H1 (cell line): ENCODE measurements at regions not wholly inside any gene's neighbourhood (a gene's known extent, or its start where the extent isn't known, plus 50 kb on each side); places are given as distances from the start of the nearest gene placed in this dataset.

Experiments used
- CTCF ChIA-PET: fragments of 300-600 bp; sonication (Branson Sonifier 250); formaldehyde crosslinking; loops from one replicate; lab custom pipeline; 2021; ENCODE audit not compliant: partially characterized antibody; lab: Charles Lee
- POLR2A ChIA-PET: fragments of 300-600 bp; sonication (Branson Sonifier 250); formaldehyde crosslinking; loops from one replicate; lab custom pipeline; 2021; ENCODE audit warnings: inconsistent platforms; ENCODE audit not compliant: partially characterized antibody; lab: Charles Lee
- DNase-seq, 2 experiments: peaks; one replicate each; pipeline versions ENCODE4 v3.0.0 to v3.0.0-alpha.2; 2010 to 2022; ENCODE audit warnings: low spot score in 2 of 2, low read depth in 1 of 2, mixed read lengths in 1 of 2
- FAIRE-seq: peaks from 2 replicates; lab custom pipeline; 2011; peaks lifted over from hg19 to GRCh38; lab: Jason Lieb, UNC
- H2AFZ ChIP-seq: 2 replicates; pipeline ENCODE4 v1.8.1; 2012; ENCODE audit warnings: low read length, inconsistent platforms
- H2AK5ac ChIP-seq: 2 replicates; pipeline ENCODE4 v1.6.1; 2013; ENCODE audit warnings: low read depth, low read length
- H2BK120ac ChIP-seq: replicated peaks from 2 replicates; pipeline ENCODE3; 2013; ENCODE audit warnings: low read depth, low read length, inconsistent platforms
- H2BK12ac ChIP-seq: 2 replicates; pipeline ENCODE4 v1.6.1; 2013; ENCODE audit warnings: low read depth, low read length
- H2BK15ac ChIP-seq: 2 replicates; pipeline ENCODE4 v1.6.1; 2013; ENCODE audit warnings: low read length
- H2BK20ac ChIP-seq: 2 replicates; pipeline ENCODE4 v1.6.1; 2013; ENCODE audit warnings: low read length
- H2BK5ac ChIP-seq: 2 replicates; pipeline ENCODE4 v1.6.1; 2013; ENCODE audit warnings: low read depth, low read length
- H3K14ac ChIP-seq: 2 replicates; pipeline ENCODE4 v1.6.1; 2013; ENCODE audit warnings: inconsistent platforms; ENCODE audit not compliant: insufficient read length
- H3K18ac ChIP-seq: 2 replicates; pipeline ENCODE4 v1.6.1; 2013; ENCODE audit warnings: low read length; ENCODE audit errors: extremely low read depth
- H3K23ac ChIP-seq: 2 replicates; pipeline ENCODE4 v1.6.1; 2013; ENCODE audit warnings: inconsistent platforms; ENCODE audit not compliant: insufficient read length
- H3K23me2 ChIP-seq: 2 replicates; pipeline ENCODE4 v1.6.1; 2013; ENCODE audit warnings: low read depth, low read length
- H3K27ac ChIP-seq: 2 replicates; pipeline ENCODE4 v1.6.1; 2011; ENCODE audit warnings: low read depth, low read length, inconsistent platforms
- H3K27me3 ChIP-seq, 4 experiments: replicated peaks in 1 of 4; 1 replicate in 1 of 4; 2 replicates in 3 of 4; pipeline versions ENCODE4 v1.6.1 to v1.8.1; 2011 to 2013; ENCODE audit warnings: low read length in 3 of 4, mild to moderate bottlenecking in 3 of 4, inconsistent platforms in 2 of 4, mixed read lengths in 2 of 4, moderate library complexity in 1 of 4; ENCODE audit not compliant: control insufficient read depth in 3 of 4, insufficient read depth in 3 of 4; ENCODE audit errors: extremely low read depth in 1 of 4
- H3K36me3 ChIP-seq, 4 experiments: 2 replicates each; pipeline versions ENCODE4 v1.6.1 to v1.8.1; 2011 to 2013; ENCODE audit warnings: mild to moderate bottlenecking in 4 of 4, low read length in 3 of 4, moderate library complexity in 2 of 4, control low read depth in 1 of 4, inconsistent platforms in 1 of 4; ENCODE audit not compliant: insufficient read depth in 4 of 4, control insufficient read depth in 2 of 4
- H3K4ac ChIP-seq: replicated peaks from 2 replicates; pipeline ENCODE3; 2013; ENCODE audit warnings: low read length, low read depth, mixed read lengths, inconsistent platforms; ENCODE audit not compliant: insufficient read length
- H3K4me1 ChIP-seq, 4 experiments: replicated peaks in 1 of 4; 1 replicate in 1 of 4; 2 replicates in 3 of 4; pipeline versions ENCODE4 v1.6.1 to v1.8.1; 2011 to 2013; ENCODE audit warnings: low read length in 3 of 4, inconsistent platforms in 2 of 4, mixed read lengths in 1 of 4; ENCODE audit not compliant: insufficient read depth in 4 of 4, control insufficient read depth in 3 of 4
- H3K4me2 ChIP-seq, 2 experiments: 2 replicates each; pipeline versions ENCODE4 v1.6.1 to v1.8.1; 2011 to 2013; ENCODE audit warnings: low read depth in 2 of 2, low read length in 2 of 2, control low read depth in 1 of 2, inconsistent platforms in 1 of 2, mild to moderate bottlenecking in 1 of 2; ENCODE audit not compliant: insufficient read depth in 1 of 2
- H3K4me3 ChIP-seq, 4 experiments: fragments of 200-600, 300-600 bp in 1 of 4; sonication (generic), shearing (Covaris generic), sonication (Bioruptor Twin) in 1 of 4; 2 replicates each; pipeline versions ENCODE4 v1.5.1 to v1.8.1; 2011 to 2016; ENCODE audit warnings: low read length in 4 of 4, low read depth in 3 of 4, control low read depth in 2 of 4, inconsistent platforms in 2 of 4, mild to moderate bottlenecking in 2 of 4, mixed read lengths in 1 of 4, moderate library complexity in 1 of 4; ENCODE audit not compliant: insufficient read depth in 2 of 4; ENCODE audit errors: extremely low read depth in 1 of 4
- H3K56ac ChIP-seq: replicated peaks from 2 replicates; pipeline ENCODE3; 2013; ENCODE audit warnings: low read depth, mild to moderate bottlenecking, mixed read lengths, low read length, inconsistent platforms; ENCODE audit not compliant: insufficient read length
- H3K79me1 ChIP-seq: 2 replicates; pipeline ENCODE4 v1.6.1; 2013; ENCODE audit warnings: low read depth, low read length, control low read depth
- H3K79me2 ChIP-seq, 2 experiments: 2 replicates each; pipeline versions ENCODE4 v1.6.1 to v1.8.1; 2012 to 2013; ENCODE audit warnings: low read length in 2 of 2, mild to moderate bottlenecking in 2 of 2, inconsistent platforms in 1 of 2; ENCODE audit not compliant: insufficient read depth in 2 of 2, control insufficient read depth in 1 of 2
- H3K9ac ChIP-seq, 4 experiments: replicated peaks in 1 of 4; 1 replicate in 1 of 4; 2 replicates in 3 of 4; pipeline versions ENCODE4 v1.6.1 to v1.8.1; 2011 to 2013; ENCODE audit warnings: low read depth in 3 of 4, low read length in 3 of 4, control low read depth in 2 of 4, mild to moderate bottlenecking in 2 of 4, moderate library complexity in 2 of 4, inconsistent platforms in 1 of 4; ENCODE audit errors: extremely low read depth in 1 of 4
- H3K9me3 ChIP-seq, 2 experiments: 2 replicates each; pipeline versions ENCODE4 v1.6.1 to v1.8.1; 2012 to 2013; ENCODE audit warnings: mild to moderate bottlenecking in 2 of 2, moderate library complexity in 2 of 2, control low read depth in 1 of 2, inconsistent platforms in 1 of 2, low read depth in 1 of 2, low read length in 1 of 2, mixed read lengths in 1 of 2; ENCODE audit not compliant: insufficient read depth in 2 of 2
- H4K20me1 ChIP-seq, 2 experiments: replicated peaks in 1 of 2; 2 replicates each; pipeline versions ENCODE3 to v1.8.1; 2011 to 2013; ENCODE audit warnings: inconsistent platforms in 2 of 2, low read length in 2 of 2, mild to moderate bottlenecking in 1 of 2; ENCODE audit not compliant: insufficient read depth in 2 of 2, control insufficient read depth in 1 of 2
- H4K5ac ChIP-seq: 2 replicates; pipeline ENCODE4 v1.6.1; 2013; ENCODE audit warnings: low read length, low read depth, mixed read lengths, inconsistent platforms; ENCODE audit not compliant: insufficient read length
- H4K8ac ChIP-seq: 2 replicates; pipeline ENCODE4 v1.8.0; 2013; ENCODE audit warnings: mild to moderate bottlenecking, moderate library complexity, low read length, inconsistent platforms; ENCODE audit not compliant: insufficient read depth; ENCODE audit errors: extremely low read depth
- H4K91ac ChIP-seq: replicated peaks from 2 replicates; pipeline ENCODE3; 2013; ENCODE audit warnings: low read length, mixed read lengths, inconsistent platforms; ENCODE audit not compliant: insufficient read length
- EP300 ChIP-seq, 2 experiments: IDR thresholded peaks; 1 replicate in 1 of 2; 2 replicates in 1 of 2; pipeline ENCODE4 v1.6.1; 2011 to 2012; ENCODE audit warnings: low read depth in 2 of 2, low read length in 2 of 2, mild to moderate bottlenecking in 2 of 2, borderline replicate concordance in 1 of 2, inconsistent platforms in 1 of 2, moderate library complexity in 1 of 2
- NANOG ChIP-seq: IDR thresholded peaks from 2 replicates; pipeline ENCODE4 v1.6.1; 2011; ENCODE audit warnings: low read length, low read depth, mild to moderate bottlenecking, inconsistent platforms; ENCODE audit not compliant: insufficient read depth, poor library complexity, severe bottlenecking
- POU5F1 ChIP-seq: IDR thresholded peaks from 2 replicates; pipeline ENCODE4 v1.6.1; 2011; ENCODE audit warnings: low read depth, mild to moderate bottlenecking, low read length, moderate library complexity
- RXRA ChIP-seq: IDR thresholded peaks from 2 replicates; pipeline ENCODE4 v1.6.1; 2011; ENCODE audit warnings: low read depth, mild to moderate bottlenecking, low read length, moderate library complexity; ENCODE audit not compliant: insufficient read depth
- SAP30 ChIP-seq: fragments of 300-600 bp; sonication (generic); IDR thresholded peaks from 2 replicates; pipeline ENCODE4 v1.7.1; 2012; ENCODE audit warnings: low read length, moderate library complexity, mild to moderate bottlenecking, inconsistent platforms; ENCODE audit not compliant: insufficient read depth, insufficient replicate concordance
- SIN3A ChIP-seq, 2 experiments: IDR thresholded peaks in 1 of 2; conservative IDR thresholded peaks in 1 of 2; 2 replicates each; pipeline ENCODE4 v1.6.1; 2011 to 2012; ENCODE audit warnings: low read length in 2 of 2, improper control_type of control experiment in 1 of 2, low read depth in 1 of 2, mild to moderate bottlenecking in 1 of 2
- TBP ChIP-seq: IDR thresholded peaks from 2 replicates; pipeline ENCODE4 v1.6.1; 2011; ENCODE audit warnings: low read depth, low read length, improper control_type of control experiment
- USF2 ChIP-seq: IDR thresholded peaks from 2 replicates; pipeline ENCODE4 v1.6.1; 2011; ENCODE audit warnings: low read length, improper control_type of control experiment
- WGBS, 2 experiments: shearing (Covaris generic) in 1 of 2; methylation state at CpG; one replicate each; pipeline versions ENCODE4 v1.1.6 to v1.1.7; 2013 to 2015; ENCODE audit warnings: low lambda C conversion rate in 2 of 2, mixed read lengths in 2 of 2, inconsistent platforms in 1 of 2, low coverage in 1 of 2, missing lambda C conversion rate in 1 of 2; ENCODE audit not compliant: insufficient replicate concordance in 2 of 2, insufficient coverage in 1 of 2, insufficient read length in 1 of 2; ENCODE audit errors: extremely low coverage in 1 of 2, missing lambda C conversion rate in 1 of 2; 5-methylcytosine and 5-hydroxymethylcytosine counted together

- H3K9ac ChIP-seq, result no peak overlapping the region
- H3K14ac ChIP-seq, result no peak overlapping the region
- H4K8ac ChIP-seq, result no peak overlapping the region
- H3K4me3 ChIP-seq, result no peak overlapping the region
- H4K91ac ChIP-seq, result no peak overlapping the region
- no peak overlapping the region for H2AK5ac ChIP-seq
- no peaks in the 10 kb centered on the region for H3K79me1 ChIP-seq
- CTCF ChIA-PET, result interaction anchor here (0.6 to 1.3 kb wide), 2 partner anchors 16 to 77 kb away, joined by 3 read pairs; no protein-coding TSS in a partner anchor
- no peaks in the 10 kb centered on the region for H3K79me2 ChIP-seq
- H3K27ac ChIP-seq, result no peak overlapping the region
- no peak overlapping the region for H2BK5ac ChIP-seq
- H3K36me3 ChIP-seq, result no peaks in the 10 kb centered on the region
- DNase-seq (no peak), FAIRE-seq (no peak)
- H3K4ac ChIP-seq, result no peak overlapping the region
- H3K23me2 ChIP-seq, result no peaks in the 10 kb centered on the region
- H3K9me3 ChIP-seq, result 0 out of 4 replicates have a peak, but pooled peaks cover 0 to 2% of the 10 kb centered on the region in 2 experiments
- no peak overlapping the region for H2BK12ac ChIP-seq
- H2BK15ac ChIP-seq, result no peak overlapping the region
- no peak overlapping the region for H2BK120ac ChIP-seq
- no peak overlapping the region for H3K4me2 ChIP-seq
- no peaks in the 10 kb centered on the region for H3K4me1 ChIP-seq
- H4K5ac ChIP-seq, result no peak overlapping the region
- H2AFZ ChIP-seq, result no peak overlapping the region
- no peaks in the 10 kb centered on the region for H3K27me3 ChIP-seq
- no peak overlapping the region for H3K56ac ChIP-seq
- H2BK20ac ChIP-seq, result no peak overlapping the region
- WGBS, 2 experiments, result 91% methylated on average over 2 of the region's 2 CpGs; no CpG with 5 or more reads in 1 of the 2 experiments
- H3K18ac ChIP-seq, result no peak overlapping the region
- no peak overlapping the region for H3K23ac ChIP-seq
- POLR2A ChIA-PET, result no interaction called here
- no peaks in the 10 kb centered on the region for H4K20me1 ChIP-seq
- TF ChIP-seq SAP30 (no peak), TBP (no peak), EP300 (IDR thresholded peaks at IDR 0.05; ENCODE audit: borderline replicate concordance in 1 of 2, low read depth in 2 of 2, low read length in 2 of 2) (no peak), NANOG (no peak), RXRA (no peak), SIN3A (conservative IDR thresholded peaks at IDR 0.05 in 1 of 2, IDR thresholded peaks at IDR 0.05 in 1 of 2; ENCODE audit: low read depth in 1 of 2, low read length in 2 of 2) (no peak), USF2 (no peak), POU5F1 (no peak)
Measured at GRCh38 chr1:189936861-189937260, 540.8 kb downstream of the BRINP3 start.
